ENCODE measurements at regions not wholly inside any gene's neighbourhood (a gene's known extent, or its start where the extent isn't known, plus 50 kb on each side); places are given as distances from the start of the nearest gene placed in this dataset.

DNA sequence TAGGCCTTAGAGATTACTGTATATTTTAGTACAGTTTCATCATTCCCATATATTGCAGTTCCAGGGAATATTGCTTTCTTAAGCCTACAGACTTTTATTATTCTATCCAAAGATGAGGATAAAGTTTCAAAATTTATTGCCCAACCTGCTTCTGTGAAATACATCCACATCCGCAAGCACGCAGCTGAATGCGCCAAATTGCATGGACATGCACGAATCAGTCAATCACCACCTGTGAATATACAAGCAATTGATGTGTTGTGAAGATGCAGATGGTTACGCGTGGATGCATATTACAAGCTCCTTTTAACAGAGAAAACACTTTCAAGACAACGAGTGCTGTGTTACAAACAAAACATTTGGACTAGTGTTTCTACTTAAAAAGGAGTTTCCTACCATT lies 577.8 kb upstream of the PLXNA2 start:
- H3K79me2 ChIP-seq (ENCODE audit: insufficient read depth, low read length): no peaks in the 10 kb centered on the region
- no peaks in the 10 kb centered on the region for H3K36me3 ChIP-seq (ENCODE audit: insufficient read depth, low read length)
- H3K4me1 ChIP-seq (ENCODE audit: insufficient read depth, low read length, poor library complexity, severe bottlenecking): no peaks in the 10 kb centered on the region
- no peak overlapping the region for H3K4me2 ChIP-seq (ENCODE audit: low read depth, low read length, poor library complexity, severe bottlenecking)
- H2AFZ ChIP-seq (ENCODE audit: low read length): no peak overlapping the region
- no peaks in the 10 kb centered on the region for H3K9me2 ChIP-seq (replicated peaks; ENCODE audit: low read depth, low read length)
- no peaks in the 10 kb centered on the region for H4K20me1 ChIP-seq (ENCODE audit: insufficient read depth, low read length, poor library complexity, severe bottlenecking)
- no peaks in the 10 kb centered on the region for H3F3A ChIP-seq (ENCODE audit: low read depth)
- no peaks in the 10 kb centered on the region for H3K9me3 ChIP-seq (ENCODE audit: insufficient read depth, low read depth, low read length)
- no peaks in the 10 kb centered on the region for H3K27me3 ChIP-seq (ENCODE audit: insufficient read depth, low read length, poor library complexity, severe bottlenecking)
- H3K4me3 ChIP-seq (ENCODE audit: low read length, poor library complexity, severe bottlenecking): no peak overlapping the region
- no peak overlapping the region for H3K9ac ChIP-seq (ENCODE audit: low read depth, low read length, poor library complexity, severe bottlenecking)
- TF ChIP-seq, protein P1, sequence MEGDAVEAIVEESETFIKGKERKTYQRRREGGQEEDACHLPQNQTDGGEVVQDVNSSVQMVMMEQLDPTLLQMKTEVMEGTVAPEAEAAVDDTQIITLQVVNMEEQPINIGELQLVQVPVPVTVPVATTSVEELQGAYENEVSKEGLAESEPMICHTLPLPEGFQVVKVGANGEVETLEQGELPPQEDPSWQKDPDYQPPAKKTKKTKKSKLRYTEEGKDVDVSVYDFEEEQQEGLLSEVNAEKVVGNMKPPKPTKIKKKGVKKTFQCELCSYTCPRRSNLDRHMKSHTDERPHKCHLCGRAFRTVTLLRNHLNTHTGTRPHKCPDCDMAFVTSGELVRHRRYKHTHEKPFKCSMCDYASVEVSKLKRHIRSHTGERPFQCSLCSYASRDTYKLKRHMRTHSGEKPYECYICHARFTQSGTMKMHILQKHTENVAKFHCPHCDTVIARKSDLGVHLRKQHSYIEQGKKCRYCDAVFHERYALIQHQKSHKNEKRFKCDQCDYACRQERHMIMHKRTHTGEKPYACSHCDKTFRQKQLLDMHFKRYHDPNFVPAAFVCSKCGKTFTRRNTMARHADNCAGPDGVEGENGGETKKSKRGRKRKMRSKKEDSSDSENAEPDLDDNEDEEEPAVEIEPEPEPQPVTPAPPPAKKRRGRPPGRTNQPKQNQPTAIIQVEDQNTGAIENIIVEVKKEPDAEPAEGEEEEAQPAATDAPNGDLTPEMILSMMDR (conservative IDR thresholded peaks at IDR 0.05; ENCODE audit: low read length): no peak
- TF ChIP-seq EZH2phosphoT487 (IDR thresholded peaks at IDR 0.05; ENCODE audit: borderline replicate concordance): no peak

DNA sequence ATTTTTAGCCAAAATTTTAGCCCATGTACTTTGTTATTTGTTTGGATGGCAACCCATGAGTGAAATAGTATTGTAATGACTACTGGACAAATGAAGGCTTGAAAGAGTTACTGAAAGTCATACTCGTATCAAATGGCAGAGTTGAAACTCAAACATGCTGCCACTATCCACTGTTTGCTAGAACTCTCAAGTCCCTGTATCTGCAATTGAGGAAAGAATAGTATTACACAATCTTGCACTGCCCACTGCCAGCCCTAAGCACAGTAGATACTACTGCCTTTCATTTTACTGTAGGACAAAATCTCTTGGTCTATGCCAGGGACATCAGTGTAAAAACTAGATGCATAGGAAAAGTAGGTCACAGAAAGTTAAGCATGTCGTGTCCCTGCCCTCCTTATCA lies 581.1 kb upstream of the PLXNA2 start:
- Histone ChIP-seq H3F3A (ENCODE audit: low read depth) (no peaks in the 10 kb centered on the region), H2AFZ (ENCODE audit: low read length) (no peak overlapping the region), H3K27me3 (ENCODE audit: insufficient read depth, low read length, poor library complexity, severe bottlenecking) (no peaks in the 10 kb centered on the region), H3K9ac (ENCODE audit: low read depth, low read length, poor library complexity, severe bottlenecking) (no peak overlapping the region), H3K4me3 (ENCODE audit: low read length, poor library complexity, severe bottlenecking) (no peak overlapping the region), H4K20me1 (ENCODE audit: insufficient read depth, low read length, poor library complexity, severe bottlenecking) (no peaks in the 10 kb centered on the region), H3K9me3 (ENCODE audit: insufficient read depth, low read depth, low read length) (no peaks in the 10 kb centered on the region), H3K4me1 (ENCODE audit: insufficient read depth, low read length, poor library complexity, severe bottlenecking) (no peaks in the 10 kb centered on the region), H3K79me2 (ENCODE audit: insufficient read depth, low read length) (no peaks in the 10 kb centered on the region), H3K36me3 (ENCODE audit: insufficient read depth, low read length) (no peaks in the 10 kb centered on the region), H3K9me2 (replicated peaks; ENCODE audit: low read depth, low read length) (no peaks in the 10 kb centered on the region), H3K4me2 (ENCODE audit: low read depth, low read length, poor library complexity, severe bottlenecking) (no peak overlapping the region)
- TF ChIP-seq EZH2phosphoT487 (IDR thresholded peaks at IDR 0.05; ENCODE audit: borderline replicate concordance): no peak
- TF ChIP-seq, protein P1 (conservative IDR thresholded peaks at IDR 0.05; ENCODE audit: low read length): no peak

DNA sequence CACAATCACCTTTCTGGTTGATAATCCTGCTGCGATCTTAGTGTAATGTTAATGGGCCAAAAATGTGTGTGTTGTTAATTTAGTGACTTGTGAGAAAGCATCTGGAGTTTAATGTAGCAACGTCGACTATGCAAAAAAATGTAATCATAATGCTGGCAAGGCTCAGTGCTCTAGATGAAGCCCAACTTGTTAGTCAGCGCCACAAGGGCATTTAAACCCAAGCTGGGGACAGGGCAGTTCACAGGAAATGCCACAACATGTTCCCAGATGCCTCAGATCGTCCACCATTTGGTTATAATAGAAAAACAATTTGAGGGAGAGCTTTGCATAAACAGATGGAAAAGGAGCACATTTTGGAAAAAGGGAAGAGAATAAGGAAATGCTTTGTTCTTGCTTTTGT lies 585.4 kb upstream of the PLXNA2 start:
- TF ChIP-seq EZH2phosphoT487 (IDR thresholded peaks at IDR 0.05; ENCODE audit: borderline replicate concordance): no peak
- TF ChIP-seq, protein P1 (conservative IDR thresholded peaks at IDR 0.05; ENCODE audit: low read length): no peak
- H2AFZ ChIP-seq (ENCODE audit: low read length): no peak overlapping the region
- no peak overlapping the region for H3K9ac ChIP-seq (ENCODE audit: low read depth, low read length, poor library complexity, severe bottlenecking)
- H3K4me2 ChIP-seq (ENCODE audit: low read depth, low read length, poor library complexity, severe bottlenecking): no peak overlapping the region
- H3K4me1 ChIP-seq (ENCODE audit: insufficient read depth, low read length, poor library complexity, severe bottlenecking): no peaks in the 10 kb centered on the region
- no peaks in the 10 kb centered on the region for H3K9me3 ChIP-seq (ENCODE audit: insufficient read depth, low read depth, low read length)
- no peaks in the 10 kb centered on the region for H3K9me2 ChIP-seq (replicated peaks; ENCODE audit: low read depth, low read length)
- H3K4me3 ChIP-seq (ENCODE audit: low read length, poor library complexity, severe bottlenecking): no peak overlapping the region
- H3K36me3 ChIP-seq (ENCODE audit: insufficient read depth, low read length): no peaks in the 10 kb centered on the region
- H3K79me2 ChIP-seq (ENCODE audit: insufficient read depth, low read length): no peaks in the 10 kb centered on the region
- H4K20me1 ChIP-seq (ENCODE audit: insufficient read depth, low read length, poor library complexity, severe bottlenecking): no peaks in the 10 kb centered on the region
- H3F3A ChIP-seq (ENCODE audit: low read depth): no peaks in the 10 kb centered on the region
- no peaks in the 10 kb centered on the region for H3K27me3 ChIP-seq (ENCODE audit: insufficient read depth, low read length, poor library complexity, severe bottlenecking)

Measured in Loucy (cell line).